ENCODE measurements at regions not wholly inside any gene's neighbourhood (a gene's known extent, or its start where the extent isn't known, plus 50 kb on each side); places are given as distances from the start of the nearest gene placed in this dataset.
A peak's percentile ranks its signal among the peaks of the same experiment; 100 is the strongest.

- Histone ChIP-seq H3K4me1 (no peaks in the 10 kb centered on the region), H3K4me3 (no peak overlapping the region), H3K36me3 (no peaks in the 10 kb centered on the region), H3K9me3 (no peaks in the 10 kb centered on the region), H3K27me3 (no peaks in the 10 kb centered on the region), H3K27ac (no peak overlapping the region)
- peak; percentile 26 to 29 for DNase-seq
- intact Hi-C loops (cut with DNase I; ENCODE audit: low total_unique reads) = no loop called here
- no peak for TF ChIP-seq POLR2A (IDR thresholded peaks at IDR 0.05)
- TF ChIP-seq CTCF (IDR thresholded peaks at IDR 0.05) = no peak
Observed at GRCh38 chr3:151579571-151580270, 118.9 kb upstream of the IGSF10 start.

- no peaks in the 10 kb centered on the region for H3K9me3 ChIP-seq
- TF ChIP-seq CTCF (IDR thresholded peaks at IDR 0.05) (no peak), POLR2A (IDR thresholded peaks at IDR 0.05) (no peak)
- no peaks in the 10 kb centered on the region for H3K27me3 ChIP-seq
- no peak overlapping the region for H3K4me3 ChIP-seq
- no peaks in the 10 kb centered on the region for H3K4me1 ChIP-seq
- no peak overlapping the region for H3K27ac ChIP-seq
- intact Hi-C loops (cut with DNase I; ENCODE audit: low total_unique reads) = no loop called here
- no peaks in the 10 kb centered on the region for H3K36me3 ChIP-seq
- no peak for DNase-seq
Observed at GRCh38 chr3:151578495-151578894, 117.6 kb upstream of the IGSF10 start.

- no peaks in the 10 kb centered on the region for H3K9me3 ChIP-seq
- TF ChIP-seq POLR2A (IDR thresholded peaks at IDR 0.05) = no peak
- no peak for TF ChIP-seq CTCF (IDR thresholded peaks at IDR 0.05)
- no peak overlapping the region for H3K27ac ChIP-seq
- H3K4me1 ChIP-seq = no peaks in the 10 kb centered on the region
- DNase-seq = no peak
- intact Hi-C loops (cut with DNase I; ENCODE audit: low total_unique reads) = no loop called here
- no peaks in the 10 kb centered on the region for H3K36me3 ChIP-seq
- no peak overlapping the region for H3K4me3 ChIP-seq
- H3K27me3 ChIP-seq = no peaks in the 10 kb centered on the region
Observed at GRCh38 chr3:151576511-151577137, 115.8 kb upstream of the IGSF10 start.

GRCh38 chr3:151568184-151568583, 107.3 kb upstream of the IGSF10 start:
- intact Hi-C loops (cut with DNase I; ENCODE audit: low total_unique reads) = no loop called here
- Histone ChIP-seq H3K4me1 (peaks cover 0 to 3% of the 10 kb centered on the region in 2 donors), H3K27ac (peak overlapping the region in 1 of 2 donors; percentile 17), H3K4me3 (no peak overlapping the region), H3K27me3 (no peaks in the 10 kb centered on the region), H3K9me3 (no peaks in the 10 kb centered on the region), H3K36me3 (no peaks in the 10 kb centered on the region)
- TF ChIP-seq CTCF (IDR thresholded peaks at IDR 0.05) (no peak), POLR2A (IDR thresholded peaks at IDR 0.05) (no peak)
- DNase-seq = no peak

- H3K27ac ChIP-seq = no peak overlapping the region
- no peak overlapping the region for H3K4me3 ChIP-seq
- intact Hi-C loops (cut with DNase I; ENCODE audit: low total_unique reads) = no loop called here
- peaks cover 0 to 3% of the 10 kb centered on the region in 2 donors for H3K4me1 ChIP-seq
- no peaks in the 10 kb centered on the region for H3K27me3 ChIP-seq
- no peak for DNase-seq
- H3K9me3 ChIP-seq = no peaks in the 10 kb centered on the region
- TF ChIP-seq POLR2A (IDR thresholded peaks at IDR 0.05) (no peak), CTCF (IDR thresholded peaks at IDR 0.05) (no peak)
- no peaks in the 10 kb centered on the region for H3K36me3 ChIP-seq
Observed at GRCh38 chr3:151567477-151567876, 106.6 kb upstream of the IGSF10 start.

Measured in uterus (tissue), 3 donors.